ENCODE measurements at regions not wholly inside any gene's neighbourhood (a gene's known extent, or its start where the extent isn't known, plus 50 kb on each side); places are given as distances from the start of the nearest gene placed in this dataset.

DNA sequence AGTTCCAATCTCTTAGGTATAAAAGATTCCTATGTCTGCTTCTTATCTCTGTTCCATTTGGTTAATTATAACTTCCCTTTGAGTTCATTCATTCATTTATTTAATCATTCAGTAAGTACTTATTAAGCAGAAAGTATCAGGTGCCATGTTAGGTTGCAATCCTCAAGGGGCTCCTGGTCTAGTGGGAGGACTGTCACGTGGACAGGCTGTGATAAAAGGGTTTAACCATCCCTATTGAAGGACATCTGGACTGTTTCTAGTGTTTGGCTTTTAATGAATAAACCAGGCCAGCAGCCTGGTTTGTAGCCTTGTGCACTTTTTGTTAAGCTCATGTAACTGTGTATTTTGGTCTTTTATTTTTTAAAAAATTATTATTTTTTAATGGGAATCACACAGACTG, 162.1 kb upstream of the OGFRL1 start:
- H3K4me3 ChIP-seq (ENCODE audit: low read depth, low read length), result no peak overlapping the region
- TF ChIP-seq, protein P1, sequence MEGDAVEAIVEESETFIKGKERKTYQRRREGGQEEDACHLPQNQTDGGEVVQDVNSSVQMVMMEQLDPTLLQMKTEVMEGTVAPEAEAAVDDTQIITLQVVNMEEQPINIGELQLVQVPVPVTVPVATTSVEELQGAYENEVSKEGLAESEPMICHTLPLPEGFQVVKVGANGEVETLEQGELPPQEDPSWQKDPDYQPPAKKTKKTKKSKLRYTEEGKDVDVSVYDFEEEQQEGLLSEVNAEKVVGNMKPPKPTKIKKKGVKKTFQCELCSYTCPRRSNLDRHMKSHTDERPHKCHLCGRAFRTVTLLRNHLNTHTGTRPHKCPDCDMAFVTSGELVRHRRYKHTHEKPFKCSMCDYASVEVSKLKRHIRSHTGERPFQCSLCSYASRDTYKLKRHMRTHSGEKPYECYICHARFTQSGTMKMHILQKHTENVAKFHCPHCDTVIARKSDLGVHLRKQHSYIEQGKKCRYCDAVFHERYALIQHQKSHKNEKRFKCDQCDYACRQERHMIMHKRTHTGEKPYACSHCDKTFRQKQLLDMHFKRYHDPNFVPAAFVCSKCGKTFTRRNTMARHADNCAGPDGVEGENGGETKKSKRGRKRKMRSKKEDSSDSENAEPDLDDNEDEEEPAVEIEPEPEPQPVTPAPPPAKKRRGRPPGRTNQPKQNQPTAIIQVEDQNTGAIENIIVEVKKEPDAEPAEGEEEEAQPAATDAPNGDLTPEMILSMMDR (IDR thresholded peaks at IDR 0.05; ENCODE audit: insufficient read depth, low read depth, low read length, missing control alignments), result no peak
- no peak for DNase-seq (ENCODE audit: low read depth)

GRCh38 chr6:71127374-71127773, 161.2 kb upstream of the OGFRL1 start:
- DNase-seq (ENCODE audit: low read depth), result no peak
- TF ChIP-seq, protein P1 (IDR thresholded peaks at IDR 0.05; ENCODE audit: insufficient read depth, low read depth, low read length, missing control alignments), result no peak
- no peak overlapping the region for H3K4me3 ChIP-seq (ENCODE audit: low read depth, low read length)

- no peak overlapping the region for H3K4me3 ChIP-seq (ENCODE audit: low read depth, low read length)
- DNase-seq (ENCODE audit: low read depth), result no peak
- TF ChIP-seq, protein P1 (IDR thresholded peaks at IDR 0.05; ENCODE audit: insufficient read depth, low read depth, low read length, missing control alignments), result no peak
Measured at GRCh38 chr6:71130277-71130676, 158.3 kb upstream of the OGFRL1 start.

- TF ChIP-seq, protein P1 (IDR thresholded peaks at IDR 0.05; ENCODE audit: insufficient read depth, low read depth, low read length, missing control alignments), result no peak
- no peak for DNase-seq (ENCODE audit: low read depth)
- no peak overlapping the region for H3K4me3 ChIP-seq (ENCODE audit: low read depth, low read length)
Measured at GRCh38 chr6:71134929-71135642, 153.5 kb upstream of the OGFRL1 start.

DNA sequence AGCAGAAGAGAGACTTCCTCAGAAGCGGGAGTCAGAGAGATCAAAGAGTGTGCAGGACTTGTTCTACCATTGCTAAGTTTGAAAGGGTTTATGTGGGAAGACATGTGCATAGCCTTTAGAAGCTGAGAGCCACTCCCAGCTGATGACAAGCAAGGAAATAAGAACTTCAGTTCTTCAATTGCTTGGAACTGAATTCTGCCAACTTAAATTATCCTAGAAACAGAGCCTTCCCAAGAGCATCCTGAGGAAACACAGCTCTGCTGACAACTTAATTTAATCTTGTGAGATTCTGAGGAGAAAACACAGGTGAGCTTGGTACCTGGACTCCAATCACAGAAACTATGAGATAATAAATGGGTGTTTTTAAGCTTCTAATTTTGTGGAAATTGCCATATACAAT, 150.6 kb upstream of the OGFRL1 start:
- H3K4me3 ChIP-seq (ENCODE audit: low read depth, low read length), result no peak overlapping the region
- DNase-seq (ENCODE audit: low read depth), result no peak
- TF ChIP-seq, protein P1 (IDR thresholded peaks at IDR 0.05; ENCODE audit: insufficient read depth, low read depth, low read length, missing control alignments), result no peak

DNA sequence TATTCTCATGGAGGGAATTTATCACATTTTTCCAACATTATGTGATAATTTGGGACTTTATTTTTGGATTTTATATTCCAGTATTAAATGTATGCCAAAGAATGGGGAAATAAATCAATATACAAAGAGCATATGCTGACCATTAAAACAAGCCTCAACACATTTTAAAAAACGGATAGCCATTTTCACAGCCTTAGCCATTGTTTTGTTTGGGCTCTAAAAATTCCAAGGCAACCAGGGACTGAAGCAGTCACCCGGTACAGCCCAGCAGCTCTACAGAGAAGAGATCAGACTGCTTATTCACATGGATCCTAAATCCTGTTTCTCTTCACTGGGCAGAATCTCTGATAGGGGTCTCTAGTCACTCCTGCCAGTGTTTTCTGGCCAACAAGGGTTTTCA, 150.2 kb upstream of the OGFRL1 start:
- H3K4me3 ChIP-seq (ENCODE audit: low read depth, low read length), result no peak overlapping the region
- no peak for DNase-seq (ENCODE audit: low read depth)
- TF ChIP-seq, protein P1 (IDR thresholded peaks at IDR 0.05; ENCODE audit: insufficient read depth, low read depth, low read length, missing control alignments), result no peak

DNA sequence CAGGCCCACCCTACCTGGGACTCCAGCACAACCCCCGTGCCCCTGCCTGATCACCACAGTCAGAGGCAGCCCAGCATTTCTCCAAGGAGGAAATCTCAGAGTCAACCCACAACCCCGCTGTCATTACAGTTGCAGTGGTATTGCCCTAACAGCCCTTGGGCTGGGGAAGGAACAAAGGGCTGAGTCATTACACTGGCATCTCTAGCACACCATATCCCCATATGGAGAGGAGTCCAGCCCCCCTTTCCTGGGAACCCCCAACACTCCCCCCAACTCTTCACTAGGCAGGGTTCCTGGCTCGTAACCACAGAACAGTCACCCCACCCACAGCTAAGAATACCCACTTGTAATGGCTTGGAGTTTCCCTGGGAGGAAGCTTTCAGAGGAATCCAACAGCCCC, 149.4 kb upstream of the OGFRL1 start:
- DNase-seq (ENCODE audit: low read depth), result peak; percentile 2
- H3K4me3 ChIP-seq (ENCODE audit: low read depth, low read length), result no peak overlapping the region
- TF ChIP-seq, protein P1 (IDR thresholded peaks at IDR 0.05; ENCODE audit: insufficient read depth, low read depth, low read length, missing control alignments), result no peak

Data from GM12865 (cell line).